Keratinocyte (primary cell): ENCODE measurements at regions not wholly inside any gene's neighbourhood (a gene's known extent, or its start where the extent isn't known, plus 50 kb on each side); places are given as distances from the start of the nearest gene placed in this dataset.
"Not testable (repeated sequence)": the region's sequence is repeated elsewhere in the genome, so short reads cannot be mapped to it uniquely, and the experiment has no call there.

Experiments used
- DNase-seq: peaks from one replicate; pipeline ENCODE4 v3.0.0-alpha.2; 2011; ENCODE audit warnings: low read depth, missing footprints, low spot score
- FAIRE-seq: peaks from 2 replicates; lab custom pipeline; 2011; peaks lifted over from hg19 to GRCh38; lab: Jason Lieb, UNC
- H2AFZ ChIP-seq: 2 replicates; pipeline ENCODE4 v1.6.0; 2012; ENCODE audit warnings: low read length, control low read depth, inconsistent platforms; ENCODE audit not compliant: control insufficient read depth
- H3K27ac ChIP-seq: 2 replicates; pipeline ENCODE4 v1.5.1; 2011; ENCODE audit warnings: low read length; ENCODE audit not compliant: control insufficient read depth, insufficient read depth
- H3K27me3 ChIP-seq: 3 replicates; pipeline ENCODE4 v1.6.0; 2011; ENCODE audit warnings: low read length; ENCODE audit not compliant: control insufficient read depth, insufficient read depth; ENCODE audit errors: extremely low read depth
- H3K36me3 ChIP-seq, 2 experiments: 2 replicates in 1 of 2; 3 replicates in 1 of 2; pipeline ENCODE4 v1.5.1; 2011; ENCODE audit warnings: low read length in 2 of 2, mild to moderate bottlenecking in 1 of 2; ENCODE audit not compliant: control insufficient read depth in 2 of 2, insufficient read depth in 2 of 2; ENCODE audit errors: extremely low read depth in 1 of 2
- H3K4me1 ChIP-seq: 3 replicates; pipeline ENCODE4 v1.5.1; 2011; ENCODE audit warnings: low read length; ENCODE audit not compliant: control insufficient read depth, insufficient read depth; ENCODE audit errors: extremely low read depth
- H3K4me2 ChIP-seq: 3 replicates; pipeline ENCODE4 v1.6.0; 2011; ENCODE audit warnings: low read depth, low read length; ENCODE audit not compliant: control insufficient read depth, insufficient read depth; ENCODE audit errors: extremely low read depth
- H3K4me3 ChIP-seq, 3 experiments: fragments of 200-600 bp in 1 of 3; sonication (generic) in 1 of 3; 2 replicates in 2 of 3; 3 replicates in 1 of 3; pipeline ENCODE4 v1.5.1; 2011 to 2016; ENCODE audit warnings: low read length in 3 of 3, mild to moderate bottlenecking in 3 of 3, control low read depth in 2 of 3, inconsistent platforms in 1 of 3, low read depth in 1 of 3, mixed read lengths in 1 of 3, mixed run types in 1 of 3, moderate library complexity in 1 of 3; ENCODE audit not compliant: control insufficient read depth in 2 of 3, insufficient read depth in 2 of 3; ENCODE audit errors: extremely low read depth in 1 of 3
- H3K79me2 ChIP-seq: 2 replicates; pipeline ENCODE4 v1.6.0; 2012; ENCODE audit warnings: low read length; ENCODE audit not compliant: control insufficient read depth, insufficient read depth
- H3K9ac ChIP-seq: 3 replicates; pipeline ENCODE4 v1.6.0; 2011; ENCODE audit warnings: low read length; ENCODE audit not compliant: control insufficient read depth, insufficient read depth; ENCODE audit errors: extremely low read depth
- H3K9me1 ChIP-seq: 3 replicates; pipeline ENCODE4 v1.6.0; 2011; ENCODE audit warnings: low read length; ENCODE audit not compliant: control insufficient read depth, insufficient read depth; ENCODE audit errors: extremely low read depth
- H3K9me3 ChIP-seq: 2 replicates; pipeline ENCODE4 v1.5.1; 2012; ENCODE audit warnings: low read depth, low read length; ENCODE audit not compliant: control insufficient read depth
- H4K20me1 ChIP-seq: 3 replicates; pipeline ENCODE4 v1.6.0; 2011; ENCODE audit warnings: low read length; ENCODE audit not compliant: control insufficient read depth, insufficient read depth; ENCODE audit errors: extremely low read depth
- CTCF ChIP-seq, 3 experiments: IDR thresholded peaks in 1 of 3; conservative IDR thresholded peaks in 1 of 3; optimal IDR thresholded peaks in 1 of 3; 2 replicates in 2 of 3; 3 replicates in 1 of 3; pipeline versions ENCODE3 to v1.5.1; 2011; ENCODE audit warnings: low read length in 3 of 3, mild to moderate bottlenecking in 3 of 3, moderate library complexity in 2 of 3, control low read depth in 1 of 3, inconsistent platforms in 1 of 3; ENCODE audit not compliant: insufficient read depth in 2 of 3; ENCODE audit errors: extremely low read depth in 1 of 3
- EZH2 ChIP-seq: IDR thresholded peaks from one replicate; pipeline ENCODE4 v1.6.1; 2012; ENCODE audit warnings: inconsistent platforms, mild to moderate bottlenecking, low read length, moderate library complexity
- dilution Hi-C: fragments of 300-500 bp; cut with MboI; formaldehyde crosslinking; loops from one replicate; pipeline ENCODE4 v1.7.0; 2020; ENCODE audit warnings: low sequenced_read_pairs; ENCODE audit not compliant: extremely low pct_ligation_motif_present

GRCh38 chr11:80261776-80262175, 820.9 kb upstream of the TENM4 start:
- no peaks in the 10 kb centered on the region for H3K4me1 ChIP-seq
- no peaks in the 10 kb centered on the region for H3K79me2 ChIP-seq
- H4K20me1 ChIP-seq, result no peaks in the 10 kb centered on the region
- TF ChIP-seq CTCF (optimal IDR thresholded peaks at IDR 0.05 in 1 of 3, IDR thresholded peaks at IDR 0.05 in 1 of 3, conservative IDR thresholded peaks at IDR 0.05 in 1 of 3; ENCODE audit: extremely low read depth in 1 of 3, insufficient read depth in 2 of 3, low read length in 3 of 3) (no peak), EZH2 (no peak)
- no peak overlapping the region for H3K4me3 ChIP-seq
- no peaks in the 10 kb centered on the region for H3K9me1 ChIP-seq
- H3K36me3 ChIP-seq, result no peaks in the 10 kb centered on the region
- FAIRE-seq (no peak), DNase-seq (no peak)
- H3K4me2 ChIP-seq, result no peak overlapping the region
- H3K9me3 ChIP-seq, result no peaks in the 10 kb centered on the region
- H3K27ac ChIP-seq, result no peak overlapping the region
- no peaks in the 10 kb centered on the region for H3K27me3 ChIP-seq
- no peak overlapping the region for H3K9ac ChIP-seq
- H2AFZ ChIP-seq, result no peak overlapping the region
- dilution Hi-C loops, result no loop called here

GRCh38 chr11:80257319-80258015, 816.6 kb upstream of the TENM4 start:
- H4K20me1 ChIP-seq, H3K9me3 ChIP-seq, H3K79me2 ChIP-seq, H3K4me2 ChIP-seq, H3K4me1 ChIP-seq, H3K9ac ChIP-seq, H2AFZ ChIP-seq, H3K27ac ChIP-seq, FAIRE-seq, H3K27me3 ChIP-seq, DNase-seq, H3K4me3 ChIP-seq, H3K36me3 ChIP-seq, H3K9me1 ChIP-seq, dilution Hi-C loops: not testable (repeated sequence)

GRCh38 chr11:80255021-80255420, 814.2 kb upstream of the TENM4 start:
- dilution Hi-C loops, result no loop called here
- TF ChIP-seq EZH2 (no peak), CTCF (optimal IDR thresholded peaks at IDR 0.05 in 1 of 3, IDR thresholded peaks at IDR 0.05 in 1 of 3, conservative IDR thresholded peaks at IDR 0.05 in 1 of 3; ENCODE audit: extremely low read depth in 1 of 3, insufficient read depth in 2 of 3, low read length in 3 of 3) (no peak)
- H3K79me2 ChIP-seq, result no peaks in the 10 kb centered on the region
- H3K27ac ChIP-seq, result no peak overlapping the region
- no peaks in the 10 kb centered on the region for H3K4me1 ChIP-seq
- no peak overlapping the region for H3K4me2 ChIP-seq
- H3K27me3 ChIP-seq, result no peaks in the 10 kb centered on the region
- no peak overlapping the region for H2AFZ ChIP-seq
- no peak overlapping the region for H3K4me3 ChIP-seq
- no peaks in the 10 kb centered on the region for H3K36me3 ChIP-seq
- no peak for FAIRE-seq
- DNase-seq, result no peak
- H4K20me1 ChIP-seq, result no peaks in the 10 kb centered on the region
- H3K9ac ChIP-seq, result no peak overlapping the region
- H3K9me1 ChIP-seq, result no peaks in the 10 kb centered on the region
- no peaks in the 10 kb centered on the region for H3K9me3 ChIP-seq
